GM12878 (cell line): ENCODE measurements at regions not wholly inside any gene's neighbourhood (a gene's known extent, or its start where the extent isn't known, plus 50 kb on each side); places are given as distances from the start of the nearest gene placed in this dataset.

Source experiments
- BMI1 ChIP-seq: fragments of 450-650 bp; IDR thresholded peaks from 2 replicates; pipeline ENCODE4 v1.6.1; 2016; ENCODE audit warnings: mild to moderate bottlenecking, moderate library complexity, borderline replicate concordance
- EGR1 ChIP-seq, 2 experiments: IDR thresholded peaks; 1 replicate in 1 of 2; 2 replicates in 1 of 2; pipeline ENCODE4 v1.6.1; 2011 to 2012; ENCODE audit warnings: low read depth in 2 of 2, low read length in 2 of 2, borderline replicate concordance in 1 of 2, mild to moderate bottlenecking in 1 of 2, moderate library complexity in 1 of 2
- EP300 ChIP-seq, 2 experiments: fragments of 150-350 bp in 1 of 2; IDR thresholded peaks; 2 replicates each; pipeline ENCODE4 v1.6.1; 2011 to 2012; ENCODE audit warnings: low read depth in 2 of 2, low read length in 2 of 2, borderline replicate concordance in 1 of 2, improper control_type of control experiment in 1 of 2, inconsistent platforms in 1 of 2; ENCODE audit not compliant: control insufficient read depth in 1 of 2
- MEF2A ChIP-seq: IDR thresholded peaks from 2 replicates; pipeline ENCODE4 v1.6.1; 2011; ENCODE audit warnings: low read depth, mild to moderate bottlenecking, low read length, moderate library complexity; ENCODE audit not compliant: insufficient read depth
- RFX5 ChIP-seq: IDR thresholded peaks from 2 replicates; pipeline ENCODE4 v1.6.1; 2011; ENCODE audit warnings: low read depth, low read length, improper control_type of control experiment
- RUNX3 ChIP-seq: IDR thresholded peaks from 2 replicates; pipeline ENCODE4 v1.6.1; 2012; ENCODE audit warnings: low read length, inconsistent platforms
- TF ChIP-seq, protein P1 (sequence below): fragments of 450-650 bp; IDR thresholded peaks from 2 replicates; pipeline ENCODE4 v1.6.1; 2018; ENCODE audit warnings: mild to moderate bottlenecking, low read depth, moderate library complexity; ENCODE audit not compliant: partially characterized antibody
- TF ChIP-seq, protein P2 (sequence below): IDR thresholded peaks from 2 replicates; pipeline ENCODE4 v1.6.1; 2012; ENCODE audit warnings: mild to moderate bottlenecking, low read depth, low read length

DNA sequence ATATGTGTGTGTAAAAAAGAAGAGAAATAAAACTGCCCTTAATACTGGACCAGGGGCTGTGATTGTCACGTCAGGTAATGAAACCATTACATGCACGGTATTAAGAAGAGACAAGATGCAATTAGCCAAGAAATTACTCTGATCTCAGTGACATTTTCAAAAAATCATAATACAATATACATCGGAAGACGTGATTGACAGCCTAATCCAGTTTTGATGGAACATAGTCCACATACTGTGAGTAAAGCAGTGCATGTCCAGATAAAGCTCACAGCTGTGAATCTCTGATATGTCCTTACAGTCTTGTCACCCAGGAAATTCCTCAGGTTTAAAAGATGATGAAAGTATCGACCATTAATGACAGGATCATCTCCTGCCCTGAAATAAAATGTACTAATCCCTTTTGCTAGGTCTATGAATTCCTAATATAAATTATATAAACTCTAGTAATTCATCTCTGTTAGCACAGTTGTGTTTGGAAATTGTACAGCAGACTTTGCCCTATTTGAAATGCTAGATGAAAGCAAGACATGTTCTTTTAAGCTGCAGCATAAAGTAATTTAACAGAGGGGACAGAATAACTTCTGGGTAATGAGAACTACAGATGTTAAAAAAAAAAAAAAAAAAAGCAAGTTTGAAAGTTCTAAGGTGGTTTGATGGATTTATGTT, 119.5 kb upstream of the TMCO5A start:
- TF ChIP-seq EGR1 (IDR thresholded peaks at IDR 0.05; ENCODE audit: borderline replicate concordance in 1 of 2, low read depth in 2 of 2, low read length in 2 of 2) = no peak
- TF ChIP-seq, protein P1, sequence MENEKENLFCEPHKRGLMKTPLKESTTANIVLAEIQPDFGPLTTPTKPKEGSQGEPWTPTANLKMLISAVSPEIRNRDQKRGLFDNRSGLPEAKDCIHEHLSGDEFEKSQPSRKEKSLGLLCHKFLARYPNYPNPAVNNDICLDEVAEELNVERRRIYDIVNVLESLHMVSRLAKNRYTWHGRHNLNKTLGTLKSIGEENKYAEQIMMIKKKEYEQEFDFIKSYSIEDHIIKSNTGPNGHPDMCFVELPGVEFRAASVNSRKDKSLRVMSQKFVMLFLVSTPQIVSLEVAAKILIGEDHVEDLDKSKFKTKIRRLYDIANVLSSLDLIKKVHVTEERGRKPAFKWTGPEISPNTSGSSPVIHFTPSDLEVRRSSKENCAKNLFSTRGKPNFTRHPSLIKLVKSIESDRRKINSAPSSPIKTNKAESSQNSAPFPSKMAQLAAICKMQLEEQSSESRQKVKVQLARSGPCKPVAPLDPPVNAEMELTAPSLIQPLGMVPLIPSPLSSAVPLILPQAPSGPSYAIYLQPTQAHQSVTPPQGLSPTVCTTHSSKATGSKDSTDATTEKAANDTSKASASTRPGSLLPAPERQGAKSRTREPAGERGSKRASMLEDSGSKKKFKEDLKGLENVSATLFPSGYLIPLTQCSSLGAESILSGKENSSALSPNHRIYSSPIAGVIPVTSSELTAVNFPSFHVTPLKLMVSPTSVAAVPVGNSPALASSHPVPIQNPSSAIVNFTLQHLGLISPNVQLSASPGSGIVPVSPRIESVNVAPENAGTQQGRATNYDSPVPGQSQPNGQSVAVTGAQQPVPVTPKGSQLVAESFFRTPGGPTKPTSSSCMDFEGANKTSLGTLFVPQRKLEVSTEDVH = no peak
- TF ChIP-seq MEF2A = no peak
- no peak for TF ChIP-seq RFX5
- TF ChIP-seq BMI1 = no peak
- TF ChIP-seq, protein P2, sequence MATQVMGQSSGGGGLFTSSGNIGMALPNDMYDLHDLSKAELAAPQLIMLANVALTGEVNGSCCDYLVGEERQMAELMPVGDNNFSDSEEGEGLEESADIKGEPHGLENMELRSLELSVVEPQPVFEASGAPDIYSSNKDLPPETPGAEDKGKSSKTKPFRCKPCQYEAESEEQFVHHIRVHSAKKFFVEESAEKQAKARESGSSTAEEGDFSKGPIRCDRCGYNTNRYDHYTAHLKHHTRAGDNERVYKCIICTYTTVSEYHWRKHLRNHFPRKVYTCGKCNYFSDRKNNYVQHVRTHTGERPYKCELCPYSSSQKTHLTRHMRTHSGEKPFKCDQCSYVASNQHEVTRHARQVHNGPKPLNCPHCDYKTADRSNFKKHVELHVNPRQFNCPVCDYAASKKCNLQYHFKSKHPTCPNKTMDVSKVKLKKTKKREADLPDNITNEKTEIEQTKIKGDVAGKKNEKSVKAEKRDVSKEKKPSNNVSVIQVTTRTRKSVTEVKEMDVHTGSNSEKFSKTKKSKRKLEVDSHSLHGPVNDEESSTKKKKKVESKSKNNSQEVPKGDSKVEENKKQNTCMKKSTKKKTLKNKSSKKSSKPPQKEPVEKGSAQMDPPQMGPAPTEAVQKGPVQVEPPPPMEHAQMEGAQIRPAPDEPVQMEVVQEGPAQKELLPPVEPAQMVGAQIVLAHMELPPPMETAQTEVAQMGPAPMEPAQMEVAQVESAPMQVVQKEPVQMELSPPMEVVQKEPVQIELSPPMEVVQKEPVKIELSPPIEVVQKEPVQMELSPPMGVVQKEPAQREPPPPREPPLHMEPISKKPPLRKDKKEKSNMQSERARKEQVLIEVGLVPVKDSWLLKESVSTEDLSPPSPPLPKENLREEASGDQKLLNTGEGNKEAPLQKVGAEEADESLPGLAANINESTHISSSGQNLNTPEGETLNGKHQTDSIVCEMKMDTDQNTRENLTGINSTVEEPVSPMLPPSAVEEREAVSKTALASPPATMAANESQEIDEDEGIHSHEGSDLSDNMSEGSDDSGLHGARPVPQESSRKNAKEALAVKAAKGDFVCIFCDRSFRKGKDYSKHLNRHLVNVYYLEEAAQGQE = no peak
- TF ChIP-seq EP300 (IDR thresholded peaks at IDR 0.05; ENCODE audit: borderline replicate concordance in 1 of 2, control insufficient read depth in 1 of 2, low read depth in 2 of 2, low read length in 2 of 2) = no peak
- no peak for TF ChIP-seq RUNX3
